HG03103 (cell line): ENCODE measurements at regions not wholly inside any gene's neighbourhood (a gene's known extent, or its start where the extent isn't known, plus 50 kb on each side); places are given as distances from the start of the nearest gene placed in this dataset.

Source experiments
- ATAC-seq: cut with Tn5 transposase; IDR thresholded peaks from one replicate; pipeline ENCODE4 v1.9.1; 2021; ENCODE audit warnings: low read depth; ENCODE audit not compliant: unreplicated experiment

- no peak for ATAC-seq
Measured at GRCh38 chr13:72061613-72062012, 194.6 kb upstream of the DACH1 start.

- no peak for ATAC-seq
Measured at GRCh38 chr13:72050251-72050650, 183.2 kb upstream of the DACH1 start.

- ATAC-seq = no peak
Measured at GRCh38 chr13:72043366-72043765, 176.4 kb upstream of the DACH1 start.

GRCh38 chr13:72041165-72041564 lies 174.2 kb upstream of the DACH1 start:
- ATAC-seq = no peak

GRCh38 chr13:72039126-72039525 lies 172.1 kb upstream of the DACH1 start:
- no peak for ATAC-seq

GRCh38 chr13:72029981-72030380 lies 163.0 kb upstream of the DACH1 start:
- no peak for ATAC-seq

- ATAC-seq = no peak
Measured at GRCh38 chr13:72025836-72026235, 158.8 kb upstream of the DACH1 start.

GRCh38 chr13:72023895-72024294 lies 156.9 kb upstream of the DACH1 start:
- no peak for ATAC-seq

GRCh38 chr13:72005455-72005854 lies 138.5 kb upstream of the DACH1 start:
- no peak for ATAC-seq

GRCh38 chr13:72004784-72005374 lies 137.9 kb upstream of the DACH1 start:
- no peak for ATAC-seq

GRCh38 chr13:72004246-72004645 lies 137.2 kb upstream of the DACH1 start:
- ATAC-seq = no peak

- ATAC-seq = no peak
Measured at GRCh38 chr13:71998223-71998622, 131.2 kb upstream of the DACH1 start.

- ATAC-seq = no peak
Measured at GRCh38 chr13:71979616-71980015, 112.6 kb upstream of the DACH1 start.

GRCh38 chr13:71977028-71977427 lies 110.0 kb upstream of the DACH1 start:
- ATAC-seq = no peak

GRCh38 chr13:71967990-71968389 lies 101.0 kb upstream of the DACH1 start:
- no peak for ATAC-seq

- no peak for ATAC-seq
Measured at GRCh38 chr13:71964491-71965100, 97.6 kb upstream of the DACH1 start.

GRCh38 chr13:71962735-71963134 lies 95.7 kb upstream of the DACH1 start:
- ATAC-seq = no peak

GRCh38 chr13:71962126-71962525 lies 95.1 kb upstream of the DACH1 start:
- ATAC-seq = no peak

- no peak for ATAC-seq
Measured at GRCh38 chr13:71949441-71949840, 82.4 kb upstream of the DACH1 start.

- no peak for ATAC-seq
Measured at GRCh38 chr13:71939186-71939585, 72.2 kb upstream of the DACH1 start.

GRCh38 chr13:71935166-71935840 lies 68.3 kb upstream of the DACH1 start:
- no peak for ATAC-seq

- ATAC-seq = no peak
Measured at GRCh38 chr13:71924931-71925330, 57.9 kb upstream of the DACH1 start.
